ENCODE measurements at regions not wholly inside any gene's neighbourhood (a gene's known extent, or its start where the extent isn't known, plus 50 kb on each side); places are given as distances from the start of the nearest gene placed in this dataset.

DNA sequence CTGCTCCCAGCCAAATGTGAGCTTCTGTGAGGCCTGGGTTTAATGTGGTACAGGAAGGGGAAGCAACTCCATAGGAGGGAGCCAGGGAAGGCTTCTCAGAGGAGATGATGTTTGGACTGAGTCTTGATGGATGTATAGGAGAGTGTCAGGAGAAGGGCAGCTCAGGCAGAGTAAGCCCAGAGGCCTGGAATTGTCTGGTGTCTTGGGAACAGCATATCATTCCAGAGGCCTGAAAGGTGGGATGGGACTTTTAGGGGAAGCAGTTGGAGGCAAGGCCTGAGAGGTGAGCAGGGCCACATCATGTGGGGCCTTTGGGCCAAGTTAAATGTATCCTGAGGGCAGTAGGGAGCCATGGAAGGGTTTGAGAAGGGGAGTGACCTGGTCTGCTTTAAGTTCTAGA is 148.6 kb upstream of the WNT4 start:
- Mint-ChIP-seq H3K27ac (peak overlapping the region; percentile 57), H3K9me3 (no peaks in the 10 kb centered on the region), H3K4me3 (no peak overlapping the region), H3K4me1 (peaks cover 34% of the 10 kb centered on the region), H3K36me3 (peaks cover 3% of the 10 kb centered on the region), H3K27me3 (ENCODE audit: insufficient read depth, low read depth) (peaks cover 20% of the 10 kb centered on the region)
- Histone ChIP-seq H3F3A (ENCODE audit: low read depth) (no peaks in the 10 kb centered on the region), H3K36me3 (no peaks in the 10 kb centered on the region), H3K9ac (no peak overlapping the region), H3K9me3 (ENCODE audit: low read depth) (no peaks in the 10 kb centered on the region), H3K4me3 (no peak overlapping the region), H3K4me1 (no peaks in the 10 kb centered on the region), H4K20me1 (ENCODE audit: low read depth) (no peaks in the 10 kb centered on the region), H3K4me2 (no peak overlapping the region), H3K27ac (no peak overlapping the region), H3K79me2 (ENCODE audit: low read depth) (no peaks in the 10 kb centered on the region), H3K27me3 (peaks cover 4% of the 10 kb centered on the region), H2AFZ (replicated peaks) (no peak overlapping the region)
- no peak for DNase-seq (ENCODE audit: low spot score)
- TF ChIP-seq, protein P1, sequence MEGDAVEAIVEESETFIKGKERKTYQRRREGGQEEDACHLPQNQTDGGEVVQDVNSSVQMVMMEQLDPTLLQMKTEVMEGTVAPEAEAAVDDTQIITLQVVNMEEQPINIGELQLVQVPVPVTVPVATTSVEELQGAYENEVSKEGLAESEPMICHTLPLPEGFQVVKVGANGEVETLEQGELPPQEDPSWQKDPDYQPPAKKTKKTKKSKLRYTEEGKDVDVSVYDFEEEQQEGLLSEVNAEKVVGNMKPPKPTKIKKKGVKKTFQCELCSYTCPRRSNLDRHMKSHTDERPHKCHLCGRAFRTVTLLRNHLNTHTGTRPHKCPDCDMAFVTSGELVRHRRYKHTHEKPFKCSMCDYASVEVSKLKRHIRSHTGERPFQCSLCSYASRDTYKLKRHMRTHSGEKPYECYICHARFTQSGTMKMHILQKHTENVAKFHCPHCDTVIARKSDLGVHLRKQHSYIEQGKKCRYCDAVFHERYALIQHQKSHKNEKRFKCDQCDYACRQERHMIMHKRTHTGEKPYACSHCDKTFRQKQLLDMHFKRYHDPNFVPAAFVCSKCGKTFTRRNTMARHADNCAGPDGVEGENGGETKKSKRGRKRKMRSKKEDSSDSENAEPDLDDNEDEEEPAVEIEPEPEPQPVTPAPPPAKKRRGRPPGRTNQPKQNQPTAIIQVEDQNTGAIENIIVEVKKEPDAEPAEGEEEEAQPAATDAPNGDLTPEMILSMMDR (IDR thresholded peaks at IDR 0.05) = no peak
- TF ChIP-seq EZH2phosphoT487 (IDR thresholded peaks at IDR 0.05) = no peak
- no peak for TF ChIP-seq EZH2 (IDR thresholded peaks at IDR 0.05)

DNA sequence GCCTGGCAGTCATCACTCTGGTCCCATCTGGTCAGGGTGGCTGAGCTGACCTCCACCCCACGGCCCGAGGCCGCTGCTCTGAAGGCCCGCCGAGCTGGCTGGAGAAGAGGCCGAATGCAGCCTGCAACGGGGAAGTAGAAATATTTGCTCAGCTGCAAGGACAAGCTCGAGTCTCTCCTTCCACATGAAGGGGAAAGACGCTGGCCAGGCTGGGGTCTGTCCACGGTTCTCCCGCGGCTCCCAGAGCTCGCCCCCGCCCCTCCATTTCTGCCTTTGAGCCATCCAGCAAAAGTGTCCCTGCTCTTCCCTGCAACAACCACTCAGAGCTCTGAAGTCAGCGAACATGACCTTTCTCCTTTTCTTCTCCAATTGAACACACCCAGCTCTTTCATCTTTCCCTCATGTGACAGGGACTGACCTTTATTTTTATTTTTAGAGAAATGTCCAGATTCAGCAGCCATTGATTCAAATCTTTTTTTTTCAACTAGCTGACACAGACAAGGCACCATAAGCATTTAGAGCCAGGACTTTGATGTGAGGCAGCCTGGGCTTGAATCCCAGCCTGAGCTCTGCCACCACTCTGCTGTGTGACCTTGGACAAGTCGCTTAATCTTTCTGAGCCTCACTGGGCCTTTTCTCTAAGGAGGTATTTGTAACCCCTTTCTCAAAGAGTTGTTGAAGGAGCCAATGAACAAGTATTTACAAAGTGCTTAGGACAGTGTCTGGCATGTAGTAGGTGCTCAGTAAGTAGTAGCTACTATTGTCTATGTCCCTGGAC is 149.3 kb upstream of the WNT4 start:
- Histone ChIP-seq H2AFZ (replicated peaks) (no peak overlapping the region), H3K4me3 (no peak overlapping the region), H3K9ac (no peak overlapping the region), H3F3A (ENCODE audit: low read depth) (no peaks in the 10 kb centered on the region), H4K20me1 (ENCODE audit: low read depth) (no peaks in the 10 kb centered on the region), H3K4me1 (no peaks in the 10 kb centered on the region), H3K27ac (no peak overlapping the region), H3K9me3 (ENCODE audit: low read depth) (no peaks in the 10 kb centered on the region), H3K36me3 (no peaks in the 10 kb centered on the region), H3K4me2 (no peak overlapping the region), H3K27me3 (peaks cover 4% of the 10 kb centered on the region), H3K79me2 (ENCODE audit: low read depth) (no peaks in the 10 kb centered on the region)
- Mint-ChIP-seq H3K27me3 (ENCODE audit: insufficient read depth, low read depth) (peaks cover 20% of the 10 kb centered on the region), H3K36me3 (peaks cover 3% of the 10 kb centered on the region), H3K27ac (peak overlapping the region; percentile 57), H3K4me1 (peaks cover 34% of the 10 kb centered on the region), H3K9me3 (no peaks in the 10 kb centered on the region), H3K4me3 (no peak overlapping the region)
- TF ChIP-seq EZH2phosphoT487 (IDR thresholded peaks at IDR 0.05) (no peak), EZH2 (IDR thresholded peaks at IDR 0.05) (no peak)
- TF ChIP-seq, protein P1 (IDR thresholded peaks at IDR 0.05) = no peak
- no peak for DNase-seq (ENCODE audit: low spot score)

DNA sequence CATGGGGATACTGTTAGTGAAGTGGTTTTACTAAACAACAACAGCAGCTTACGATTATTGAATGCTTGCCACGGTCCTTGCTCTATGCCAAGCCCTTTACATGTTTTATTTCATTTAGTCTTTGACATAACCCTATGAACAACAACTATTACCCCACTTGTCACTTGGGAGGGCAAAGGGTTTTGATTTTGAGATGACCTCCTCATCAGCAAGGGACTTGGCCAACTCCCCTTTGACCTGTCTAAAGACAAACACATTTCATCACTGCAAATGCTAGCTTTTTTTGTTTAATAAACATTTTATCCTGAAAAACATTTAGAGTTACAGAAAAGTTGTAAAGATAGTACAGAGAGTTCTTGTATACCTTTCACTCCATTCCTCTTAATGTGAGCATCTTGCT is 152.5 kb upstream of the WNT4 start:
- Mint-ChIP-seq H3K27ac (no peak overlapping the region), H3K4me1 (peaks cover 19% of the 10 kb centered on the region), H3K9me3 (peaks cover 3% of the 10 kb centered on the region), H3K27me3 (ENCODE audit: insufficient read depth, low read depth) (peaks cover 20% of the 10 kb centered on the region), H3K36me3 (peaks cover 3% of the 10 kb centered on the region), H3K4me3 (no peak overlapping the region)
- no peak overlapping the region for H3K4me3 ChIP-seq
- no peak for DNase-seq (ENCODE audit: low spot score)
- no peak overlapping the region for H3K9ac ChIP-seq
- H3K79me2 ChIP-seq (ENCODE audit: low read depth) = no peaks in the 10 kb centered on the region
- no peaks in the 10 kb centered on the region for H3F3A ChIP-seq (ENCODE audit: low read depth)
- no peaks in the 10 kb centered on the region for H4K20me1 ChIP-seq (ENCODE audit: low read depth)
- no peaks in the 10 kb centered on the region for H3K4me1 ChIP-seq
- H2AFZ ChIP-seq (replicated peaks) = no peak overlapping the region
- H3K36me3 ChIP-seq = no peaks in the 10 kb centered on the region
- H3K27me3 ChIP-seq = peaks cover 4% of the 10 kb centered on the region
- H3K9me3 ChIP-seq (ENCODE audit: low read depth) = no peaks in the 10 kb centered on the region
- H3K4me2 ChIP-seq = no peak overlapping the region
- no peak overlapping the region for H3K27ac ChIP-seq
- TF ChIP-seq, protein P1 (IDR thresholded peaks at IDR 0.05) = no peak
- TF ChIP-seq EZH2 (IDR thresholded peaks at IDR 0.05) (no peak), EZH2phosphoT487 (IDR thresholded peaks at IDR 0.05) (no peak)

Measured in neural progenitor cell (in vitro differentiated cells).